ENCODE measurements at regions not wholly inside any gene's neighbourhood (a gene's known extent, or its start where the extent isn't known, plus 50 kb on each side); places are given as distances from the start of the nearest gene placed in this dataset.
"Not testable (repeated sequence)": the region's sequence is repeated elsewhere in the genome, so short reads cannot be mapped to it uniquely, and the experiment has no call there.

GRCh38 chr12:9354009-9354754, 146.0 kb upstream of the PZP start:
- TF ChIP-seq FOXJ3 (CRISPR knock-in tag; IDR thresholded peaks at IDR 0.05); CTCF (IDR thresholded peaks at IDR 0.05); ELF1 (IDR thresholded peaks at IDR 0.05); MEF2A (IDR thresholded peaks at IDR 0.05; ENCODE audit: borderline replicate concordance, low read depth); FOSL2 (IDR thresholded peaks at IDR 0.05; ENCODE audit: borderline replicate concordance, low read depth): not testable (repeated sequence)
